NCI-H2196 (cell line): ENCODE measurements at regions not wholly inside any gene's neighbourhood (a gene's known extent, or its start where the extent isn't known, plus 50 kb on each side); places are given as distances from the start of the nearest gene placed in this dataset.

Experiments
- DNase-seq: peaks from one replicate; lab custom pipeline; 2025; ENCODE audit not compliant: unreplicated experiment; lab: John Stamatoyannopoulos, UW

DNA sequence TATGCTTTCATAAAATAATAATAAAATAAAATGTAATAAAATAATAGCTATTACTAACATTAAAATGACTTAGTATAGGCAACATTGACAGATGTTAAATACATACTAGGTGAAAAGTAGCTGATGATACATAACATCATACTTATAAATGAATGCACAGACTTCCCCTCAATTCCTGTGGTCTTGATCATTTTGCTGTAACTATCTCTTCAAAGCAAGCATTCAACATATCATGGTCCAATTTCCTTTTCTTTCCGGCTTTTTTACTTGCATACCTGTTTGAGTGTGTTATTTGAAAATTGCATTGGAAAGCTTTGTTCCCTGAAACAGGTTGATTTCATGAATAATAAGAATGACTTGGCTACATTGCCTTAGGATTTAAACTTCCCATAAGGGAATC, 309.3 kb downstream of the HDGFL1 start:
- no peak for DNase-seq

DNA sequence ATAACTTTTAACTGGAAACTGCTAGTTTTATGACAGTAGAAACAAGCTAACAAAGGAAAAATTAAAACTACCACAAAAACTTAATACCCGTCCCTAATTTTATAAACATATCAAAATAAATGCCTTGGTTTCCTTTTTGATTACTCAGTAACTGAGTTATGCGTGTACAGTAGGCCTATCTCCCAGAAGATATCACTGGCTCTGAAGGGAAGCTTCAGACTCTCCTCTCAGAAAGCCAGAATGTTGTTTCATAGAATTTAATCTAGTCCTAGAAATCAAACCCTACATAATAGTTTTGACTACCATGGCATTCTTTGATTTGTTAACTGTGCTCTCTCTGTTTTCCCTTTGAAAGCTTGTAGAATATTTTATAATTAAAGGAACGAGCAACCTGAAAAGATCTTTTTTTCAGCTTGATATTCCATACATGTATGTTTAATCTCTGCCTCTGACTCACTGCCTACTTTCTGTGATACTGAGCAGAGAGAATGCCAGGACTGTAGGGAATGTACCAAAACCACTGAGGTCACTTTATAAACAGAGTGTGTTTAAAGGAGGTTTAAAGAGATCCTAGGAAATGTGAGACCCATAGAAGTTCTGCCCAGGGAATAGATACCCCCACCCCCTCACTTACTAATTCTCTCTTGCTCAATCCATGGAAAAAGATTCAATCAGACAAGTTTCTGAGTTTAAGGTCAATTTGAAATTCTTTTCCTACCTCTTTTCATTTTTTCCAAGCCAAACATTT, 311.5 kb downstream of the HDGFL1 start:
- DNase-seq: no peak

DNA sequence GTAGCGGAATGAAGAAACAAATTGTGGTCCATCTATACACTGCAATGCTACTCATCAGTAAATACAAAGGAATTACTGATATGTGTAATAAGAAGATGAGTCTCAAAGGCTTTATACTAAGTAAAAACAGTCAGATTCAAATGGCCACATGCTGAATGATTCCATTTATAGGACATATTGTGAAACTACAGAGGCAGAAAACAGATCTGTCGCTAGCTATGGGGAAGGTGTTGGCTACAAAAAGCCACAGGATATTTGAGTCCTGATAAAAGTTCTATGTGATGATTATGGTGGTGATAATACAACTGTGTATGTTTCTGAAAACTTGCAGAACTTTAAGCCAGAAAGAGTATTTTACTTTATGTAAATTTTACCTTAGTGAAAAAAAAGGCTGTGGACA, 313.2 kb downstream of the HDGFL1 start:
- no peak for DNase-seq

DNA sequence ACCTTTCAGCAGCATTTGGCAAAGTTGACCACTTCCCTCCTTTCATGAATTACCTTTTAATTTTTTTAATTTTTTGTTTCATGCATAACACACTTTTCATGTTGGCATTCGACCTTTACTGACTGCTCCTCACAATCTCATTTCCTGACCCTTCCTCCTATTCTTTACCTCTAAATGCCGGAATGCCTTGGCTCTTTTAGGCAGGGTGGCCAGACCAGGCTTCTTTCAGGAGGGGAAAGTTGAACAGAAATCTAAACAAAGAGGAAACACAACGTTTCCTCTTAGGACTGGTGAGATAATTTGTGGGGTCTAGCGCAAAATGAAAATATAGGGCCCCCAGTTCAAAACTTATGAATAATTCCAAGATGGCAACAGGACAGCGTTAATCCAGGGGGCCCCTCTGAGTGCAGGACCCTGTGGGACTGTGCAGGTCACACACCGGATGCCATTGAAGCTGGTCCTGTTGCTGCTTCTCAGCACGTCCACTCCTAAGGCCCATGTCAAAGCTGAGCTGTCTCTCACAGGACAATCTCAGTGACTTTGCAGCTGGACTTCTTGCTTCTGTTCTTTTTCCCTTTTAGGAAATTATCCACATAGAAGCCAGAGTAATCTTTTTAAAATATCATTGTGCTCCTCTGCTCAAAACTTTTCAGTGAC, 313.8 kb downstream of the HDGFL1 start:
- no peak for DNase-seq

DNA sequence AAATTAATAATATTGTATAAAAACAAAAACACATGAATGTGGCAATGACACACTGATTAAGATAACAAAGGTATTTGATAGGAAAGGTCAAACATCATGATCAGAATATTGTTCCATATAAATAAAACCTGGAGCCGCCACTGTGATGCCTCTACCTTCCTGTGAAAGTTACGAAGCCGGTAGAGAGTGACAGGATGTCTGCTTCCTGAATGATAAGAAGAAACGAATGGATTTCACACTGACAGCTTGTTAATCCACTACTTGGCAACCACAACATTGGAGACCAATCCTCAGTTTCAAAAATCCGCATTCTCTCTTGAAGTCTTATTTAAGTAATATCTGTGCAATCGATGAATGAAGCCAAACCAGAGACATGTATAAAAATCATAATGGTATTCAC, 315.1 kb downstream of the HDGFL1 start:
- DNase-seq: no peak

DNA sequence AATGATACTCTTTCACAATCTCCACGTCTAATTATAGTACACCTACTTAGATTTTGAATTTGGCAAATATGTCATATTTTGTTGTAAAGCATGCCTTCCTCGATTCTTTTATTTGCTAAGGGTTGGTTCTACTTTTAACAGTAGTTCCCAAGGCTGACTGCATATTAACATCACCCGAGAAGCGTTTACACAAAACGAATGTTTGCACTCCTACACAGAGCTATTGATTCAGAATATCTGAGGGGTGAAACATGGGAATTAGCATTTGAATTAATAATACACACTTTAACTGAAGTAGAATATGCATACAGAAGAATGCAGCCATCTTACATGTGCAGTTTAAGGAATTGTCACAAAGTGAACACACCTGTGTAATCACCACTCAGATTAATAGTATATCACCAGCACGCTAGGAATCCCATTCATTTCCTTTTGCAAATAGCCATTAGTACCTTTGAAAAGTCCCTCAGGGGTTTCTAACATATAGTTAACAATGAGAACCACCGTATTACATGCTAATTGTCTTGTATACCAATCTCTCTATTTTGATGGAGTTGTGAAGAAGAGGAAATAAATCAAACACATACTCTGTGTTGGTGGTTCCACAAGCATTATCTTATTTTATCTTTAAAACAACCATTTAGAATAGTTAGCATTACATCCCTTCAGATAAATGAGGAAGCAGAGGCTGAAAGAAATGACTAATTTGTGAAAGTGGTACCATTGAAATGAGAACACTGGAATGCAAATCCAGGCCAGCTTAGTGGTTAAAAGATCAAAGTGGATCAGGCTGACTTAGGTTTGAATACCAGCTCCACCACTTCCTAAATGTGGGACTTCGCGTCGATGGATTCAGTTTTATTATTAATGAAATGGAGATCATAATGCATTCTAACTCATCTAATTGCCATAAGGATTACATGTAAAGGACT, 317.6 kb downstream of the HDGFL1 start:
- DNase-seq: no peak

DNA sequence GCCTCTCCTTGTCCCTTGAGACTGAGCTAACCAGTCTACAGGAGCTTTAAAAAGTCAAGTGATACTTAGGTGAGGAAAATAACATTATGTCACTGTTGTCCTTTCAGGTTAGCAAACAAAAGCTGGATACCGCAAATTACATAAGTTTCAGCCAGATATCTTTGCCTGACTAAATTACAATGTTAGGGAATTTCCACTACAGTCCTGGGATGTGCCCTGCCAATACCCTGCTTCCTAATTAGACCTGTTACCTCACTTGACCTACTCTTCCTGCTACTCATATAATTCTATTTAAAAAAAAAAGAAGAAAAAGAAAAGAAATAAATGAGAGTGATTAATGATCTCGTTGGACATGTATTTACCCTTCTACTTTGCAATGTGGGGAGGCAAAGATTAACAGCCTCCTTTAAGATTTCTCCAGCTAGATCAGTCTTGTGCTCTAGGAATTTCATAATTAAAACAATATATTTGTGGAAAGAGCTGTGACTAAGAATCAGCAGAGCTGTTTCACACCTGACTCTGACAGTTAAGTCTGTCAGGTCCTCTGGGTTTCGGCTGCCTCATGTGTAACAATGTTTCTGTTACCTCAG, 318.9 kb downstream of the HDGFL1 start:
- DNase-seq: peak; percentile 44

DNA sequence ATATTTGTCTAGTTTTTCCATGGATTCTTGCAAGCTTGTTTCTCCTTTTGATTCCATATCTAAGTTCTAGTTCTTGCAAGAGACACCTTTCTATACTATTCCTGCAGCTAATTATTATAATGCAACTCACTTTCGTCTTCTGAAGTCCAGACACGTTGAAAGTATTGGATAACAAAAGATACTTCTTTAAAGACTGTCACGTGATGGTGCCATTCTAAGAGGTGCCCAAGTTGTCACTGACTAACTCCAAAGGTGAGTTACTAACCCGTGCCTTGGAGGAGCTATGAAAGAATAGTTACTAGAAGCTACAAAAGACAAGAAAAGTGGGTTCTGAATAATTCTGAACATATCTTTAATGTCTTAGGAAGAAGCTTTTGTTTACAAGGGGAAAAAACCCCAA, 322.6 kb downstream of the HDGFL1 start:
- DNase-seq: no peak

DNA sequence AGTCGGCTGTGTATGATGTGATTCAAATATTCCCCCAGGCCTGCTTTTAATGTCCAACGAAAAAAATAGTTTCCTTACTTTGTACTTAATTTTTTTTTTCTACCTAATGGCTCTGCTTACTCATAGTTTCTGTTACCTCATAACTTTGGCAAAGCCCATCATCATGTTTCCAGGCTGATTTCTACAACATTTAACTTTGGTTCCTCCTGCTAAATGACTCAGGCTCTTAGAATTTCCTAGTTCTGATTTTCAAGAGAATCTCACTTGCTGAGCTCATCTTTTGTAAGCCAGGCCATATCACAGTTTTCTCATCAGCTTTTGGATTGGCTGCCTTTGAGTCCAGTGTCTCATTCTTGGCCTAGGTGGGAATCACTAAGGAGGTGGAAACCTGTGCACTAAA, 323.1 kb downstream of the HDGFL1 start:
- no peak for DNase-seq

DNA sequence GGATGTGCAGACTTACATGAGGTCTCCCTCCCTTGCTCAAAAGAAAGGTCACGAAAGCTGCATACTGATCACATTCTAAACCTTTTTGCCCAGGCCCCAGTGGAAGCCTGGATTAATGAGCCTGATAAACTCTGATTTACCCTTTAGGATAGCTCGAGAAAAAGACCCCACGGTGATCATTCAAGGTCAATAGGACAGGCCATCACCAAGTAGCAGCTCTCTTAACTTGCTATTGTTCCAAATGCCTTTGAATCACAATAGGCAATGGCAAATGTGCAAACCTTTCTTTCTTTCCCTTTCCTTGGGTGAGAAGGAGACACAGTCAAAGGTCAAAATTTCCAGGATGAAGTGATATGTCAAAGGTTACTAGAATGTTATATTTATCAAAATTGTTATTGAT, 327.3 kb downstream of the HDGFL1 start:
- no peak for DNase-seq

DNA sequence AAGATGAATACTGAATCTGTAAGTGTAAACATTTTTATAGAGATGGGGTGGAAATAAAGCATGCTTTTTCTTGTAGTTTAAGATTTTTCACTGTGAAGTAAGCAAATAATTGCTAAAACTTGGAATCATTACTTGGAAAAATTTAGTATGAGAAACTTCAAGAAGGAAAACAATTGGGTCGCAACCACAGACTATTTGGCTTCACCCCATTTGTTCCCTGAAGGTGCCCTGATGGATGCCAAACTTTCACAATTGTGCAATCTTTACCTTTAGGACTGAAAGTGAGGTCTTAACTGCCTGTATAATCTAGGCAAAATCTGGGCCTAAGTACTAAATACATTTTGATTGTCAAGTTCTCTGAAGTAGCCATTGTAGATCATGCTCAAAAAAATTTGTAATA, 330.1 kb downstream of the HDGFL1 start:
- DNase-seq: no peak

DNA sequence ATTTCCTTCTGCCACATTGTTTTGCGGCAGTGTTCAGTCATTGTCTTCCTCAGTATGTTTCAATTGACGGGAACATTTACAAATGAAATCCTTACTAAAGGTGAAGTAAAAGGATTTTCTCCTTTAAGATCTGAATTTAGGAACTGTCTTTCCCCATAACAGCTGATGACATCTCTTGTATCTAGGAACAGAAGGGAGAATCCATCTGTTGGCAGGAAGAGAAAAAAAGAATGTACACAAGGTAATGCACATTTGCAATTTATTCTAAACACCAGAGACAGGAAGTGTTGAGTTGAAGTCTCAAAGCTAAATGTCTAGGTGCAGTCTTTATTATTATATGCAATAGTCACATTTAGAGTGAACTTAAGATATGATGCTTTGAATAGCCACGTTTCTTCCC, 334.5 kb downstream of the HDGFL1 start:
- DNase-seq: no peak

DNA sequence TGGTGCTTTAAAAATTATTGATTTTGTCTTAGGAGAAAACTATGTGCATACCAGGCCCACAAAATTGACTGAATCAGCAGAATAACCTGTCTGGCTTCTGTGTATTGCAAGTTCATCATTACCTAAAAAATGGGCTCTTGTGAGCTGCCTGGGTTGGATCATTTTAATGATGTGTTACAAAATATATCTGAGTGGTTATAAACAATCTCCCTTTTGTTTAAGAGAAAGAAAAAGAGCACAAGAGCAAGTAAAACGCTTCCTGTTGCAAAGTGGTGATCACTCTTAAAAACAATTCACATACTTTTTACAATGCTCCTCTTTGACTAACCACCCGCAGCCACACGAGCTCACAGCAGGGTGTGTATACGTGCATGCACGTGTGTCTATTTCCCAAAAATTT, 335.1 kb downstream of the HDGFL1 start:
- no peak for DNase-seq

DNA sequence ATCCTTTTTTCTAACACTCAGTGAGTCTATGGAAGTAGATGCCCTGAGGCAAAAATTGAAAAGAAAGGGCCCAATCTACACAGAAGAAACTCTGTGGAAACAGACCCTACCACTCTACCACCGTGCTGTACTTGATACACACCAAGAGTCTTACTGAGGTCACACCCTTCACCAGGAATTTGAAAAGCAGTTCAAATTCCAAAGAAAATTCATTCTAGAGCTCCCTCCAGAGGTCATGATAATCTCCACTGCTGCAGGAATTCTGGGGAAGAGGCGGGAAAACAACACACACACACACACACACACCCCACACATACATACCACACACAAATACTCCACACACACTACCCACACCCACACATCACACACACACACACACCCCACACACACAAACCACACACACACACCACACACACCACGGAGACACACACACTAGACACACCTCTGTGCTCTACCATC, 336.8 kb downstream of the HDGFL1 start:
- DNase-seq: no peak

DNA sequence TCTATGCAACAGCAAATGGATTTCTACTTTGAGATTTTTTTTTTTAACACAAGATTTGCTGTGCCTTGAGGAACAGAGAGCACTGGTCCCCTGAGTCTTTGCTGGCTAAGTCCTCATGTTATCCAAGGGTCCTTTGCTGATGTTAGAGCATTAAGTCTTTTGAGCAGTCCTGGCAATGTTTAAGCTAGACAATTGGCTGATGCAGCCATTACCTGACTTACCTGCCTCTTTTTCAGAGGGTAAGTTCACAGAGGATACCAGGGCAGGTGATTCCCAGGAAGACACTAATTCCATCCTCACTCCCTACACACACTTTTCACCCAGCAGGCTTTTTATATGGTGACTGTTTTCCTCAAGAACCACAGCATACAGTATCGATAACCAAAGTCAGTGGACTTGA, 337.7 kb downstream of the HDGFL1 start:
- DNase-seq: no peak

DNA sequence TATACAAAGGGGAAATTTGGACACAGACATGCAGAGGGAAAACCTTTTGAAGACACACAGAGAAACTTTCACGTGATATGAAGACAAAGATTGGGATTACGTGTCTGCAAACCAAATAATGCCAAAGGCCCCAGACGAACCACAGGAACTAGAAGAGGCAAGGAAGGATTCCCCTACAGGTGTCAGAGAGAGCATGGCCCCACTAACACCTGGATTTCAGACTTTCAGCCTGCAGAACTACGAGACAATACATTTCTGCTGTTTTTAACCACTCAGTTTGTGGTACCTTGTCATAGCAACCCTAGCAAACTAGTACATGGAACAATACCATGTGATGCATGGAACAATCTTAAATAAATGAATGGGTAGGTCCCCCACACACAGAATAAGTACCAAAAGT, 341.0 kb downstream of the HDGFL1 start:
- DNase-seq: no peak

DNA sequence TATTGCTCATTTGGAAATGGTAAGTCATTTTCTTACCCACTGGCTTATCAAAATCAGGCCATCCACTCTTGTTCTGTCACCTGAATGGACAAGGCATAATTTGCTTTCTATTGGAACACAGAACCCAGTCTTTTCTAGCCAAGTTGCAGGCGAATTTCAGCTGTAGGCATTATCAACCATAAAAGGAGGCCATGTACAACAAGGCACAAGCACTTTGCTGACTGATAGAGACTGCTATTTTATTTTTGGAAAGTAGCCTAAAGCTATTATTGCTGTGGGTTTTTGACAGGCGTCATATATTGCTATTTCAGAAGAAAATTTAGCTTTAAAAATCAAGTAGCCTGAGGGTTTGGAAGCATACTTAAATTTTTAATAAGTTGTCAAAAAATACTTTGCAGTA, 344.2 kb downstream of the HDGFL1 start:
- DNase-seq: no peak

DNA sequence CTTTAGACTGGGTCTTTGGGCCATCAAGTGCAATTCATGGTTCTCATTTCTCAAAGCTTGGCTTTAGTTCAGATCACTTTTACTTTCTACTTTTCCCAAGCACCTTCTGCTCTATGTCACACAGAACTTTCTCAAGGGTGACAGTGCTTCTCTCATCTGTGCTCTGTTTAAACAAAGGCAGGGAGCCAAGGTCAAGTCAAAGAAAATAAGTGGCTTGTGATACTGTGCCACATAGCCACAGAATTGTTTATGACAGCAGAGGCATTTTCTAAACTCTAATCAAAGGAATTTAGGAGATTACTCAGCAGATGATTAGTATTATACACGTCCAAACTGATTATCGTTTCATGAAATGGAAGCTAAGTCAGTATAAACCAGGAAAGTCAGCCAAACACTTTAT, 348.0 kb downstream of the HDGFL1 start:
- DNase-seq: no peak

DNA sequence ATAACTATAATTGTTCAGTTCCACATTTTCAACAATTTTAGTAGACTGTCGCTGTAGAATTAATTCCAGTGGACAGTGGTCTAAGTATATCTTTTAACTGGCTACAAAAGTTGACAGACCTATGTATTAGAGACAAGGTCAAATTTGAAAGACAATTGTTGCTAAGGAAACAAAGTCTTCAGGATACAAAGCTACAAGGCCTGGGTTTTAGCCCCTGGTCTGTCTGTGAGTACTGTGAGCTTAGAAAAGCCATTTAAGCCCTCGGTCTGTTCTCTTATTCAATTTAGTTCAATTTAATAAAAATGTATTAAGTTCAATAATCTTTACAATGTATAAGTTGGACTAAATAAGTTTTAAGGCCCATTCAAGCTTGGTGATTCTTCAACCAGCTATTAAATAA, 352.5 kb downstream of the HDGFL1 start:
- no peak for DNase-seq

DNA sequence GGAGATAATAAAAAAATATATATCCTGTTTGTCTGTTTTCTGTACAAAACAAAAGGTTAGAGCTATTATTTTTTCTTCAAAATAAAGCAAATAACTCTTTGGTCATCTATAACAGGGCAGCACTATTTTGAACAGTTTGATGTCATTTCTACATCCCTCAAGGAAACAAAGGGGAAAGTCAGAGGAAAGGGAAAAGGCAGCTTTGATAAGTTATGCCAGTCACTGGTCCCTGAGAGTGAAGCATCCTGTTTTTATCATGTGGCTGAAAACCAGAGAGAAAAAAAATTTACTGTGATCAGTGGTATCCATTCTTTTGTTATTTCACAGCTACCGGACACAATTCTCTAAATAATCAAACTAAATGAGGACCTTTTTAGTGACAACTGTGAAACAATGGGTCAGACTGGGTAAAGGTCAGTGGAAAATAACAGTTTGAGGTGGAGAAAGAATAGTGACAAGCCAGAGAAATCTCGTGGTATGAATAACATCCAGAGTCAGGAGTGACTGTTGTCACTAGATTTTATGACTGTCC, 356.0 kb downstream of the HDGFL1 start:
- DNase-seq: no peak
